MM.1S (cell line): ENCODE measurements at regions not wholly inside any gene's neighbourhood (a gene's known extent, or its start where the extent isn't known, plus 50 kb on each side); places are given as distances from the start of the nearest gene placed in this dataset.
"Not testable (repeated sequence)": the region's sequence is repeated elsewhere in the genome, so short reads cannot be mapped to it uniquely, and the experiment has no call there.

Source experiments
- DNase-seq: peaks from one replicate; pipeline ENCODE4 v3.0.0-alpha.2; 2015
- H2AFZ ChIP-seq: fragments of 300-600 bp; sonication (generic); 2 replicates; pipeline ENCODE4 v1.6.0; 2016; ENCODE audit warnings: antibody characterized with exemption, low read length
- H3F3A ChIP-seq: fragments of 300-600 bp; sonication (generic); 2 replicates; pipeline ENCODE4 v1.6.1; 2016; ENCODE audit warnings: mild to moderate bottlenecking, antibody characterized with exemption, low read length, moderate library complexity, mixed read lengths; ENCODE audit not compliant: insufficient read depth
- H3K27ac ChIP-seq: fragments of 300-600 bp; sonication (generic); 2 replicates; pipeline ENCODE4 v1.5.1; 2016; ENCODE audit warnings: mild to moderate bottlenecking, low read length
- H3K27me3 ChIP-seq: fragments of 300-600 bp; sonication (generic); replicated peaks from 2 replicates; pipeline ENCODE4 v1.6.0; 2016; ENCODE audit warnings: low read length; ENCODE audit not compliant: insufficient read depth
- H3K36me3 ChIP-seq: fragments of 300-600 bp; sonication (generic); replicated peaks from 2 replicates; pipeline ENCODE4 v1.6.1; 2016; ENCODE audit warnings: mild to moderate bottlenecking, low read length, mixed read lengths; ENCODE audit not compliant: insufficient read depth
- H3K4me1 ChIP-seq: fragments of 300-600 bp; sonication (generic); 2 replicates; pipeline ENCODE4 v1.6.1; 2016; ENCODE audit warnings: low read length, mixed read lengths
- H3K4me2 ChIP-seq: fragments of 300-600 bp; sonication (generic); 2 replicates; pipeline ENCODE4 v1.6.0; 2016; ENCODE audit warnings: low read depth, low read length
- H3K4me3 ChIP-seq: fragments of 300-600 bp; sonication (generic); 2 replicates; pipeline ENCODE4 v1.5.1; 2016; ENCODE audit warnings: low read length, mixed read lengths
- H3K79me2 ChIP-seq: fragments of 300-600 bp; sonication (generic); 2 replicates; pipeline ENCODE4 v1.6.1; 2016; ENCODE audit warnings: mixed run types, low read length, mixed read lengths
- H3K9ac ChIP-seq: fragments of 300-600 bp; sonication (generic); 2 replicates; pipeline ENCODE4 v1.6.1; 2016; ENCODE audit warnings: low read length, mixed read lengths
- H3K9me2 ChIP-seq: fragments of 300-600 bp; sonication (generic); replicated peaks from 2 replicates; pipeline ENCODE4 v1.6.1; 2016; ENCODE audit warnings: mild to moderate bottlenecking, low read length, mixed read lengths; ENCODE audit not compliant: insufficient read depth
- H3K9me3 ChIP-seq: fragments of 300-600 bp; sonication (generic); replicated peaks from 2 replicates; pipeline ENCODE4 v1.6.1; 2016; ENCODE audit warnings: mild to moderate bottlenecking, low read length, mixed read lengths; ENCODE audit not compliant: insufficient read depth
- H4K20me1 ChIP-seq: fragments of 300-600 bp; sonication (generic); 2 replicates; pipeline ENCODE4 v1.6.1; 2016; ENCODE audit warnings: mild to moderate bottlenecking, low read length, moderate library complexity, mixed read lengths; ENCODE audit not compliant: insufficient read depth
- EZH2 ChIP-seq: fragments of 300-600 bp; sonication (generic); optimal IDR thresholded peaks from 2 replicates; pipeline ENCODE3; 2017; ENCODE audit warnings: low read depth, mild to moderate bottlenecking, antibody characterized with exemption, low read length, mixed read lengths
- EZH2phosphoT487 ChIP-seq: fragments of 300-600 bp; sonication (generic); IDR thresholded peaks from 2 replicates; pipeline ENCODE4 v1.6.1; 2018; ENCODE audit warnings: antibody characterized with exemption, low read length

GRCh38 chr6:58290177-58290576, 972.7 kb downstream of the PRIM2 start:
- no peaks in the 10 kb centered on the region for H3K9me3 ChIP-seq
- no peak overlapping the region for H2AFZ ChIP-seq
- no peak overlapping the region for H3K9ac ChIP-seq
- no peak overlapping the region for H3K27ac ChIP-seq
- TF ChIP-seq EZH2 (no peak), EZH2phosphoT487 (no peak)
- H3K4me2 ChIP-seq, result no peak overlapping the region
- no peaks in the 10 kb centered on the region for H3K27me3 ChIP-seq
- no peaks in the 10 kb centered on the region for H3F3A ChIP-seq
- H3K4me3 ChIP-seq, result no peak overlapping the region
- H4K20me1 ChIP-seq, result no peaks in the 10 kb centered on the region
- H3K36me3 ChIP-seq, result no peaks in the 10 kb centered on the region
- no peak for DNase-seq
- no peaks in the 10 kb centered on the region for H3K4me1 ChIP-seq
- H3K9me2 ChIP-seq, result no peaks in the 10 kb centered on the region
- H3K79me2 ChIP-seq, result no peaks in the 10 kb centered on the region

GRCh38 chr6:58291319-58291718, 973.9 kb downstream of the PRIM2 start:
- not testable (repeated sequence) for H3K9me2 ChIP-seq, H3F3A ChIP-seq, H3K9ac ChIP-seq, H3K27me3 ChIP-seq, H3K36me3 ChIP-seq, H3K79me2 ChIP-seq, DNase-seq, H2AFZ ChIP-seq, H3K4me2 ChIP-seq, H3K4me3 ChIP-seq, H3K27ac ChIP-seq, H3K9me3 ChIP-seq, H3K4me1 ChIP-seq, H4K20me1 ChIP-seq

- not testable (repeated sequence) for H3K9me2 ChIP-seq, H3K4me2 ChIP-seq, H3K27ac ChIP-seq, H3K4me3 ChIP-seq, H3K9me3 ChIP-seq, H3K9ac ChIP-seq, H2AFZ ChIP-seq, H4K20me1 ChIP-seq, DNase-seq, H3K79me2 ChIP-seq, H3F3A ChIP-seq, H3K27me3 ChIP-seq, H3K36me3 ChIP-seq, H3K4me1 ChIP-seq
Observed at GRCh38 chr6:58307901-58308300, 990.5 kb downstream of the PRIM2 start.

- not testable (repeated sequence) for H3K27ac ChIP-seq, DNase-seq, H3F3A ChIP-seq, H3K79me2 ChIP-seq, H3K36me3 ChIP-seq, H3K4me2 ChIP-seq, H4K20me1 ChIP-seq, H3K9me2 ChIP-seq, H2AFZ ChIP-seq, H3K4me1 ChIP-seq, H3K9ac ChIP-seq, H3K4me3 ChIP-seq, H3K27me3 ChIP-seq, H3K9me3 ChIP-seq
Observed at GRCh38 chr6:58332108-58332507, 1014.7 kb downstream of the PRIM2 start.

- not testable (repeated sequence) for H4K20me1 ChIP-seq, H3K4me3 ChIP-seq, H3K9ac ChIP-seq, H3K79me2 ChIP-seq, H3K27ac ChIP-seq, DNase-seq, H3K9me3 ChIP-seq, H2AFZ ChIP-seq, H3K4me2 ChIP-seq, H3K27me3 ChIP-seq, H3K36me3 ChIP-seq, H3K9me2 ChIP-seq, H3F3A ChIP-seq, H3K4me1 ChIP-seq
Observed at GRCh38 chr6:58342287-58342686, 1024.9 kb downstream of the PRIM2 start.

GRCh38 chr6:58347534-58347933, 1030.1 kb downstream of the PRIM2 start:
- not testable (repeated sequence) for H3K36me3 ChIP-seq, H3K4me2 ChIP-seq, H3K4me1 ChIP-seq, DNase-seq, H3K79me2 ChIP-seq, H3K27me3 ChIP-seq, H3K4me3 ChIP-seq, H3K9me2 ChIP-seq, H3F3A ChIP-seq, H3K9ac ChIP-seq, H3K27ac ChIP-seq, H3K9me3 ChIP-seq, H2AFZ ChIP-seq, H4K20me1 ChIP-seq

GRCh38 chr6:58351619-58352018, 1034.2 kb downstream of the PRIM2 start:
- H3K9me3 ChIP-seq, H3K36me3 ChIP-seq, H2AFZ ChIP-seq, H3K4me3 ChIP-seq, H3K4me1 ChIP-seq, DNase-seq, H3K9ac ChIP-seq, H3K27me3 ChIP-seq, H3F3A ChIP-seq, H3K79me2 ChIP-seq, H3K4me2 ChIP-seq, H4K20me1 ChIP-seq, H3K27ac ChIP-seq, H3K9me2 ChIP-seq: not testable (repeated sequence)

- H3K27me3 ChIP-seq, H3K9me3 ChIP-seq, H3K4me2 ChIP-seq, H3K9ac ChIP-seq, H3K79me2 ChIP-seq, H3K9me2 ChIP-seq, DNase-seq, H4K20me1 ChIP-seq, H3K4me3 ChIP-seq, H2AFZ ChIP-seq, H3K4me1 ChIP-seq, H3K27ac ChIP-seq, H3K36me3 ChIP-seq, H3F3A ChIP-seq: not testable (repeated sequence)
Observed at GRCh38 chr6:58358452-58358851, 1041.0 kb downstream of the PRIM2 start.
